Activated T-cell treated with anti-CD3 and anti-CD28 coated beads for 24 hours (primary cell): ENCODE measurements at regions not wholly inside any gene's neighbourhood (a gene's known extent, or its start where the extent isn't known, plus 50 kb on each side); places are given as distances from the start of the nearest gene placed in this dataset.
A peak's percentile ranks its signal among the peaks of the same experiment; 100 is the strongest.

ENCODE experiments used
- DNase-seq: peaks from one replicate; pipeline ENCODE4 v3.0.0-alpha.2; 2020; ENCODE audit warnings: low read depth

DNA sequence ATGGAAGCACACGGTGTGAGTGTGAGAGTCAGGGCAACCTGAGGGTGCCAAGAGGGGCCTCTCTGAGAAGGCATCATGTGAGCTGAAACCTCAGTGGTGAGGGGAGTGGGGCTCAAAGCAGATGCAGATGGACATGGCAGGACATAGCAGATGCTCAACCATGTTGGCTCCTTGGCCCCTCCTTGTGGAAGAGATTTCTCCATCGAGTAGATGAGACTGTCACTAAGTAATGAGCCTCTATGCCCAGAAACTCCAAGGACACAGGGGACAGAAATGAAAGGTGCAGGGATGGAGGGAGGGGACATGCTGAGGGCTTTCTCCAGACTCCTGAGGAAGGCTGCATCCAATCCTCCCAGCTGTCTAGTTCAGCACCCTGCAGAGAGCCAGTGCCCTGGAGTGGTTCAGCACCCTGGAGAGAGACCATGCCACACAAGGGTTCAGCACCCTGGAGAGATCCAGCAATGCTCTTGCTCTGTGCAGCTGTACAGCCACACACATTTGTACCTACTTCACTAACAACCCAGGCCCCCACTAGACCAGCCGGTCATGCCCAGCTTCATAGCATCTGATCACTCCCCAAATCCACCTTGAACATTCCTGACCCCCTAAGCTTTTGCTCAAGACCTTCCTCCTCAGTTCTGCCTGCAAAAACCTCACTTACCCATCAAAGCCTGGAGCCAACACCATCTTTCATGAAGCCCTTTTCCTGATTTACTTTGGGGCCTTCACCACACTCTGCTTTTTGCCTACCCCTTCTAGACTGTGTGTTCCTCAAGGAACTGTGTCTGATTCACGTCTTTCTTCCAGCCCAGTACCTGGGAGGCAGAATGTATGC lies 252.0 kb downstream of the CTTN start:
- DNase-seq, result peak; percentile 18

DNA sequence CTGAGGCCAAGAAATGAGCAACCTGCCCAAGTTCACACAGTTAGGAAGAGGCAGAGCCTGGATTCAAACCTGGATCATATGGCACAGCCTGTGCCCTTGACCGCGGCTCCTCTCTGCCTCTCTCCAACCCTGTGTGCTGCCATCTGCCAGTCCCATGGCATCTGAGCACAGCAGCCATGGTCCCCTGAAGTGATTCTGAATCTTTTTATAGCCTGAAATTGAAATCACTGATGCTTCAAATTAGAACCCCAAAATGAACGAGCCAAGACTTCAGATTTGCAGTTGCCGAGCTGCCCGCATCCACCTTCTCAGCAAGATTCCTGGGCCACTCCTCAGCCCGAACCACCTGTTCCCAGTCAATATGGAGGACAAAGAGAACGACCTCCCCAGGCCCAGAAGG lies 252.7 kb downstream of the CTTN start:
- DNase-seq, result no peak

GRCh38 chr11:70654016-70654415 lies 255.7 kb downstream of the CTTN start:
- DNase-seq, result no peak

DNA sequence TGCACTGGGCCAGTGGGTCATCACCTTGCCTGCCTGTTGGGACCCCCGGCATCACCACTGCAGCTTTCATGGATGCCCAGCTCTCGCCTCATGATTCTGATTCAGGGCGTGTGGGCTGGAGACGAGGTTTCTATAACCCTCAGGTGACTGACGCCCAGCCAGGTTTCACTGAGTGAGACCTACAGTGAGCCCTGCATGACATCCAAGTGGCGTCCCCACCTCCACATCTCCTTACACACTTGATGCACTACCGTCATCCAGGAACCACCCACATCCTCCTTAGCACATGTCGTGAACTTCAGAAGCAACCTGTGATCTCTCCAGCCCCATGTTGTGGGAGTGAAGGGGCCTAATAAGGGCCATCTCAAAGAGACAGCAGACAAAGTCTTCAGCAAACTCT lies 257.5 kb downstream of the CTTN start:
- DNase-seq, result no peak

DNA sequence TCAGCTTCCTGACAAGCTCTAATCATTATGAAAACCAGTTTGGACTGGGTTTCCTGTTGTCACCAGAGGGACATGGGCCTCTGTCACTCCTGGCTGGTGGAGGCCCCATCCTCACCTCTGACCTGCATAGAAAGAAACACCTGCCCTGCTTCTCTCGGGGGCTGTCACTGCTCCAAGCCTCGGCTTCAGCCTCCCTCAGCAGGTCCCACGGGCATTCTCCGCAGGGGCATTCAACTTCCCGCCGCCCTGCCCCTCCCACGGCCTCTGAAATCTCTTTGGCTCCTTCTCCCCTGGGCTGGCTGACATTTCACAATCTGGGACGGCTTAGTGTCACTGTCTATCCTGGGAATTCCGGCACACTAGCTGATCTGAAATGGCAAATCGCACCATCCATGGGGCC lies 257.9 kb downstream of the CTTN start:
- DNase-seq, result no peak

- DNase-seq, result no peak
Measured at GRCh38 chr11:70660059-70660888, 261.9 kb downstream of the CTTN start.

- no peak for DNase-seq
Measured at GRCh38 chr11:70660889-70661197, 262.5 kb downstream of the CTTN start.

DNA sequence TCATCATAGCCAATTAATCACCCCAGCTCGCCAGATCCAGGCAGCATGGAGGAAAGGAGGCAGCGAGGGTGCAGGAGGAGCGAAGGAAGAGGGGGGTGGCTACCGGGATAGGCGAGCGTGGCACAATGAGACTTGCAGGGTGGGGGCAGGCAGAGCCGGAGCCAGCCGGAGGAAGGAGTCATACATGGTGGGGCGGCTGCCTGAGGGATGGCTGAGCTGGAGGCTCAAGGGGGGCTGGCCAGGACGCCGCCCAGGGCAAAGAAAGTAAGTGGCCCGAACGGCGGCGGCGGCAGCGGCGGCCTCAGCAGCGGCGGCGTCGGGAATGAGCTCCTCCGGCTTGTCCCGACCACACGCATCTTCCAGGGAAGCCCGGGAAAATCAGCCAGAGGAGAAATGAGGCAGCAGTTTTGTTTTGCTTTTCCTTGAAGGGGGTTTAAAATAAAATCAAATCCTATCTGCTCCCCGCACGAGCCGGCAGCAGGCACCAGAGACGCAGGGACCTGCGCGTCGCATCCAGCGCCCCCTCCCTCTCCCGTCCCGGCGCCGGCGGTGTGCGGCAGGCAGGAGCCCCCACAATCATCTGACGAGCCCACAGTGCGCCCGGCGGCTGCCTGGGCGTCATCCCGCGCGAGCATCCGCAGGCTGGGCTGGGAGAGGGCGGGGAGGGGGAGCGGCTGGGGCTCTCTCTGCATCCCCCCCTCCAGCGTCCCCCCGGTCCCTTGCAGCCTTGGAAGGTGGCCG lies 263.6 kb downstream of the CTTN start:
- no peak for DNase-seq

DNA sequence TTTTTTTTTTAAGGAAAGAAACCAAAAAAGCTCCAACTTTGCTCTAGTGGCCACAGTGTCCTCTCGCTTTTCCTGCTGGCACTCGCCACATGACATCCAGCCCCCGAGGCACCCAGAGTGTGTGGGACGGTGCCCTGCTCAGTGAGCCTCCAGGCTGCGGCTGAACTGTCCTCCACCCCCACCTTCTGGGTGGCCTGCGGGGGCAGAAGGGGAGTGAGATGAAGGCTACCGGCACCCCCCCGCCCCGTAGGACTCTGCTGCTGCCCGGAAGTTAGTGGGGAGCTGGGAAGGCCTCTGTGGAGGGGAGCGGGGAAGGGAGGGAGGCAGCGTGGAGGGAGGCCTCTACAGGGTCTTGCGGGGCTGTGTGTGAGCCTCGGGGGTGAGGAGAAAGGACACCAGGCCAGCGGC lies 264.4 kb downstream of the CTTN start:
- no peak for DNase-seq

- DNase-seq, result no peak
Measured at GRCh38 chr11:70663815-70664214, 265.5 kb downstream of the CTTN start.

- DNase-seq, result no peak
Measured at GRCh38 chr11:70666311-70666710, 268.0 kb downstream of the CTTN start.

- no peak for DNase-seq
Measured at GRCh38 chr11:70667767-70668166, 269.4 kb downstream of the CTTN start.

DNA sequence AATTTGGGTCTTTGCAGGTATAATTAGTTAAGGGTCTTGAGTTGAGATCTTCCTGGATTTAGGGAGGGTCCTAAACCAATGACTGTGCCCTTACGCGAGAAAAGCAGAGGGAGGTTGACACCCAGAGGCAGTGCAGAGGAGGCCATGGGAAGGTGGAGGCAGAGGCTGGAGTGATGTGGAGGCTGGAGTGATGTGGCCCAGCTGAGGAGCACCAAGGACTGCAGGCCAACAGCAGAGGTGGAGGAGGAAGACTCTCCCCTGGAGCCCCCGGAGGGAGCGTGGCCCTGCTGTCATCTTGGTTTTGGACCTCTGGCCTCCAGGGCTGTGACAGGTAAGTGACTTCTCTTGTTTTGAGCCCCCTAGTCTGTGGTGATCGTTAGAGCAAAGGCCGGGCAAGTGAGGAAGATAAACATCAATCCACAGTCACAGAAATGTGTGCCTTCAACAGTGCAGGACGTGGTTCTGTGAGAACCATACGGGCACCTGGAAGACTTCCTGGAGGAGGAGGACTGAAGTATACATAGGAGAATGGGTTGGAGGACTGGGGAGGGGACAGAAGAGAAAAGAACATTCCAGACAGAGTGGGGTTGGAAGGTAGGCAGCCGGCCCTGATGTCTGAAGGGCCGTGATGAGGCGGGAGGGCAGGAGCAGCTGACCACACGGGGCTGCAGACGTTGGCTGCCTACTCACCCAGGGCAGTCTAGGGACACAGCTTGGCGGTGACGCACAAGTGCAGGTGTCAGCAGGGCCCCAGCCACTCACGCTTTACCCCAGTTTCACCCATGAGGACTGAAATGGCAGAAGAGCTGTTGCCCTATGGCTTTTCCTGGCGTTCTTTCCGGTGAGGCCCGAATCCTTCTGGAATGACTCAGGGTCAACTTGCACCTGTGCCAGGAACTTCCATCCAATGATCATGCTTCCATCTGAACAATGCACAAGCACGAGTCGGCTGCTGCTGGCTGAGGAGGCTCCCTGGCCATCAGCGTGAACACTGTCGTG lies 270.2 kb downstream of the CTTN start:
- no peak for DNase-seq

- no peak for DNase-seq
Measured at GRCh38 chr11:70669281-70669680, 271.0 kb downstream of the CTTN start.

DNA sequence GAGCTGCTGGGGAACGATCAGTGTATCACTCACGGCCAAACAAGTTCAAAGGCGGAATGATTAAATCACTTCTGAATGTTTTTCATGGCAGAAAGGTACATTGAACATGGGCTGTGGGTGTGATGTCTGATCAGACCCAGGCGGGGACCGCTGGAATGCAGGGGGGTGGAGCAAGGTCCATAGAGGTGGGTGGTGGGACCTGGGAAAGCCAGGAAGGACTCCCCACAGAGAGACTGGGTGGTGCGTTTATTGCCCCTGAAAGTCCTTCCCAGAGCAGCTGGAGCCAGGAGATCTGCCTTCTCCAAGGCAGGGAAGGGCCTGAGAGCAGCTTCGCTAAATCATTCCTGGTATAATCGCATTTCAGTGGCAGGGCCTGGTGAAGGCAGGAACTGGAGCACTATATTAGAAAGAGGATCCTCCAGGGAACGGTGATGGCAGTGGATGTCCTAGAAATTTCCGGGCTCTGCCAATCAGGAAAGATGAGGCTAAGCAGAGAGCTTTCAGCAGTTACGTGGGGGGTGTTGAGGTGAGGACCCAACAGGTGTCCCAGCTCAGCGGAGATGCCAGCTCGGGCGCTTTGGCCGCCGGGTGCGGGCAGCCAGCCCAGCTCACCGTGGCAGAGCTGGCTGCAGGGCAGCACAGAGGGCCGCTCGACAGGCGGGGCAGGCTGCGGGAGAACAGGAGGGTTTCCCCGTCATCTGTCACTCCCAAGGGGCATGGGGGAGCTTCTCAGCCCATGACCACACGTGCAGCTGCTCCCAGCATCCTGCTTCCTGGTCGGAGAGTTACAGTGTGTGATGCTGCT lies 271.7 kb downstream of the CTTN start:
- DNase-seq, result no peak

DNA sequence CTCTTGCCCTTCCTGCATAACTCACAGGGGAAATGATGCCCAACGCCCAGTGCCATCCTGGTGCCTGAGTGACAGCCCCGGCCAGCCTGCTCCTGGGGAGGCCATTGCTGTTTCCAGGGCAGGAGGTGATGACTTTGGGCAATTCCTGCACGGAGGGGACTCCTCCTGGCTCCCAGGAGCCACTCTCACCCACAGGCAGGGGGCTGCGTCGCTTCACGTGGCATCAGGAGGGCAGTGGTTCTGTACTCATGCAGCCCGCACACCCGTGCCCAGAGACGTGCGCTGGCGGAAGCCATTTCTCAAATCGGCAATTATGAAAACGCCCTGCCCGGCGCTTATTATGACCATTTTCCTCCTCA lies 272.3 kb downstream of the CTTN start:
- no peak for DNase-seq

GRCh38 chr11:70671083-70671482 lies 272.8 kb downstream of the CTTN start:
- DNase-seq, result no peak

DNA sequence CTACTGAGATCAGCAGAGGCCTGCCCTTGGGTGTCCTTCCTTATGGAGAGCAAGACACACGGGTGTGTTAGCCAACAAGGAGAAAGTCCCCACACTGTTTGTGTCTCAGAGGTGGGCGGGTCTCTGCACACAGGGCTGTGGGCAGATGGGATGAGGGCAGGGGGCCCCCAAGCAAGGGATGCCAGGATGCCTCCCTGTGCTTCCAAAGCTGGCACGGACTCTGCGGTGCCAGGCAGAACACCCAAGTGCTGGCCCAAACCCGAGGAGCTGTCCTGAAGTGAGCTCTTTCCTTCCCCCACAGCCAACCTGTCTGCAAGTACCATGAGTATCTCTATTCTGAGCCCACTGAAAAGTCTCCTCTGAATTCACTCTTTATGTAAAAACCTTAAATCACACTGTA lies 273.3 kb downstream of the CTTN start:
- no peak for DNase-seq

DNA sequence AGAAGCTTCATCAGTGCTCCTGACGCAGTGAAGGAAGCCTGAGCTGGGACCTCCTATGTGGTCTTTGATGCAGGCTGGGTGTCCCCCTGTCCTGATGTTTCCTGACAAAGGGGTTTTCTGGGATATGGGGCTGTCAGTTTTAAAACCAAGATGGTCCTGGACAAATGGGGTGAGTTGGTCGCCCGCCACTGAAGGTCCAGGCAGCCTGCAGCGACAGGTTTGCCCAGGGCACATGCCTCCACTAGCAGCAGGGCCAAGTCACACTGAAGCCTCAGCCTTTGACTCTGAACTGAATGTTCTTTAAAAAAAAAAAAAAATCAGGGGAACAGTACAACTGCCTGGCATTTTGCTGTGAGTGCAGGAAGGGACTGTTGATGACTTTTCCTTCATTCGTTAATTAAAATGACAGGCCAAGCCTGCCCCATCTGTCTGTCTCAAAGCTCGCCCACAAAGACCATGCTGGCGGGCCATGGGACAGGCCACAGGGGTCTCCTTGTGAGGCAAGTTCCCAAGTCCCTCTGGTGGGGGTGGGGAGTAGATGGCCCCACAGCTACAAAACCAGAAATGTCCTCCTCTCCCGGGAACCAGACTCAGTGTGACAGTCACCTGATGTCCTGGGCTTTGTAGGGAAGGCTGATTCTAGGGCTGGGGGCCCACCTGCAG lies 274.8 kb downstream of the CTTN start:
- no peak for DNase-seq

- DNase-seq, result no peak
Measured at GRCh38 chr11:70674605-70675004, 276.3 kb downstream of the CTTN start.
